PC-3 (cell line): ENCODE measurements at regions not wholly inside any gene's neighbourhood (a gene's known extent, or its start where the extent isn't known, plus 50 kb on each side); places are given as distances from the start of the nearest gene placed in this dataset.

Experiments used
- EZH2 ChIP-seq: fragments of 300-600 bp; sonication (generic); IDR thresholded peaks from one replicate; pipeline ENCODE4 v1.6.1; 2017; ENCODE audit warnings: antibody characterized with exemption, mild to moderate bottlenecking, low read length; ENCODE audit not compliant: unreplicated experiment
- EZH2phosphoT487 ChIP-seq: fragments of 300-600 bp; sonication (generic); IDR thresholded peaks from 2 replicates; pipeline ENCODE4 v1.6.1; 2018; ENCODE audit warnings: mild to moderate bottlenecking, antibody characterized with exemption, low read length, borderline replicate concordance
- TF ChIP-seq, protein P1 (sequence below): fragments of 300-600 bp; sonication (generic); conservative IDR thresholded peaks from 2 replicates; pipeline ENCODE4 v1.5.1; 2017; ENCODE audit warnings: antibody characterized with exemption, low read depth, mild to moderate bottlenecking, low read length

DNA sequence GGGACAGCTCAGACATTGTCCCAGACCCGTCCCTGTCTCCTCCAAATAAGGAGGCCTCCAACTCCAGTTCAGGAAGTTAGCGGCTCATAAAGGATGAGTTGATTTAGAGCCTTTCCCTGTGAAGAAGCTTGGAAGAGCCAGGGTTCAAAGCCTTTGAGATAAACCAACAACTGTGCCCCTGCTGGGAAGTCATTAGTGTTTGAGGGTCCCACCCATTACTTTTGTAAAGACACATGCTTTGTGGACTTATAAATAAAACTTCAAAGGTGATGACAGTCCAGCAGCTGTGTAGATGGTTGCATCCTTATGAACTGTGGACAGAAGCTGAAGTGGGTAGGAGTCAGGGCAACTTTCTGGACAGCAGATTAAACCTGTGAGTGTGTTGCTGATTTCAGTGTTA is 86.0 kb upstream of the PGRMC2 start:
- TF ChIP-seq, protein P1, sequence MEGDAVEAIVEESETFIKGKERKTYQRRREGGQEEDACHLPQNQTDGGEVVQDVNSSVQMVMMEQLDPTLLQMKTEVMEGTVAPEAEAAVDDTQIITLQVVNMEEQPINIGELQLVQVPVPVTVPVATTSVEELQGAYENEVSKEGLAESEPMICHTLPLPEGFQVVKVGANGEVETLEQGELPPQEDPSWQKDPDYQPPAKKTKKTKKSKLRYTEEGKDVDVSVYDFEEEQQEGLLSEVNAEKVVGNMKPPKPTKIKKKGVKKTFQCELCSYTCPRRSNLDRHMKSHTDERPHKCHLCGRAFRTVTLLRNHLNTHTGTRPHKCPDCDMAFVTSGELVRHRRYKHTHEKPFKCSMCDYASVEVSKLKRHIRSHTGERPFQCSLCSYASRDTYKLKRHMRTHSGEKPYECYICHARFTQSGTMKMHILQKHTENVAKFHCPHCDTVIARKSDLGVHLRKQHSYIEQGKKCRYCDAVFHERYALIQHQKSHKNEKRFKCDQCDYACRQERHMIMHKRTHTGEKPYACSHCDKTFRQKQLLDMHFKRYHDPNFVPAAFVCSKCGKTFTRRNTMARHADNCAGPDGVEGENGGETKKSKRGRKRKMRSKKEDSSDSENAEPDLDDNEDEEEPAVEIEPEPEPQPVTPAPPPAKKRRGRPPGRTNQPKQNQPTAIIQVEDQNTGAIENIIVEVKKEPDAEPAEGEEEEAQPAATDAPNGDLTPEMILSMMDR, result no peak
- no peak for TF ChIP-seq EZH2phosphoT487
- TF ChIP-seq EZH2, result no peak
